Keratinocyte (primary cell): ENCODE measurements at regions not wholly inside any gene's neighbourhood (a gene's known extent, or its start where the extent isn't known, plus 50 kb on each side); places are given as distances from the start of the nearest gene placed in this dataset.

ENCODE experiments used
- DNase-seq: peaks from one replicate; pipeline ENCODE4 v3.0.0-alpha.2; 2011; ENCODE audit warnings: low read depth, missing footprints, low spot score
- FAIRE-seq: peaks from 2 replicates; lab custom pipeline; 2011; peaks lifted over from hg19 to GRCh38; lab: Jason Lieb, UNC
- H2AFZ ChIP-seq: 2 replicates; pipeline ENCODE4 v1.6.0; 2012; ENCODE audit warnings: low read length, control low read depth, inconsistent platforms; ENCODE audit not compliant: control insufficient read depth
- H3K27ac ChIP-seq: 2 replicates; pipeline ENCODE4 v1.5.1; 2011; ENCODE audit warnings: low read length; ENCODE audit not compliant: control insufficient read depth, insufficient read depth
- H3K27me3 ChIP-seq: 3 replicates; pipeline ENCODE4 v1.6.0; 2011; ENCODE audit warnings: low read length; ENCODE audit not compliant: control insufficient read depth, insufficient read depth; ENCODE audit errors: extremely low read depth
- H3K36me3 ChIP-seq, 2 experiments: 2 replicates in 1 of 2; 3 replicates in 1 of 2; pipeline ENCODE4 v1.5.1; 2011; ENCODE audit warnings: low read length in 2 of 2, mild to moderate bottlenecking in 1 of 2; ENCODE audit not compliant: control insufficient read depth in 2 of 2, insufficient read depth in 2 of 2; ENCODE audit errors: extremely low read depth in 1 of 2
- H3K4me1 ChIP-seq: 3 replicates; pipeline ENCODE4 v1.5.1; 2011; ENCODE audit warnings: low read length; ENCODE audit not compliant: control insufficient read depth, insufficient read depth; ENCODE audit errors: extremely low read depth
- H3K4me2 ChIP-seq: 3 replicates; pipeline ENCODE4 v1.6.0; 2011; ENCODE audit warnings: low read depth, low read length; ENCODE audit not compliant: control insufficient read depth, insufficient read depth; ENCODE audit errors: extremely low read depth
- H3K4me3 ChIP-seq, 3 experiments: fragments of 200-600 bp in 1 of 3; sonication (generic) in 1 of 3; 2 replicates in 2 of 3; 3 replicates in 1 of 3; pipeline ENCODE4 v1.5.1; 2011 to 2016; ENCODE audit warnings: low read length in 3 of 3, mild to moderate bottlenecking in 3 of 3, control low read depth in 2 of 3, inconsistent platforms in 1 of 3, low read depth in 1 of 3, mixed read lengths in 1 of 3, mixed run types in 1 of 3, moderate library complexity in 1 of 3; ENCODE audit not compliant: control insufficient read depth in 2 of 3, insufficient read depth in 2 of 3; ENCODE audit errors: extremely low read depth in 1 of 3
- H3K79me2 ChIP-seq: 2 replicates; pipeline ENCODE4 v1.6.0; 2012; ENCODE audit warnings: low read length; ENCODE audit not compliant: control insufficient read depth, insufficient read depth
- H3K9ac ChIP-seq: 3 replicates; pipeline ENCODE4 v1.6.0; 2011; ENCODE audit warnings: low read length; ENCODE audit not compliant: control insufficient read depth, insufficient read depth; ENCODE audit errors: extremely low read depth
- H3K9me1 ChIP-seq: 3 replicates; pipeline ENCODE4 v1.6.0; 2011; ENCODE audit warnings: low read length; ENCODE audit not compliant: control insufficient read depth, insufficient read depth; ENCODE audit errors: extremely low read depth
- H3K9me3 ChIP-seq: 2 replicates; pipeline ENCODE4 v1.5.1; 2012; ENCODE audit warnings: low read depth, low read length; ENCODE audit not compliant: control insufficient read depth
- H4K20me1 ChIP-seq: 3 replicates; pipeline ENCODE4 v1.6.0; 2011; ENCODE audit warnings: low read length; ENCODE audit not compliant: control insufficient read depth, insufficient read depth; ENCODE audit errors: extremely low read depth
- EZH2 ChIP-seq: IDR thresholded peaks from one replicate; pipeline ENCODE4 v1.6.1; 2012; ENCODE audit warnings: inconsistent platforms, mild to moderate bottlenecking, low read length, moderate library complexity
- dilution Hi-C: fragments of 300-500 bp; cut with MboI; formaldehyde crosslinking; loops from one replicate; pipeline ENCODE4 v1.7.0; 2020; ENCODE audit warnings: low sequenced_read_pairs; ENCODE audit not compliant: extremely low pct_ligation_motif_present
- TF ChIP-seq, protein P1 (sequence below), 3 experiments: IDR thresholded peaks in 1 of 3; conservative IDR thresholded peaks in 1 of 3; optimal IDR thresholded peaks in 1 of 3; 2 replicates in 2 of 3; 3 replicates in 1 of 3; pipeline versions ENCODE3 to v1.5.1; 2011; ENCODE audit warnings: low read length in 3 of 3, mild to moderate bottlenecking in 3 of 3, moderate library complexity in 2 of 3, control low read depth in 1 of 3, inconsistent platforms in 1 of 3; ENCODE audit not compliant: insufficient read depth in 2 of 3; ENCODE audit errors: extremely low read depth in 1 of 3

DNA sequence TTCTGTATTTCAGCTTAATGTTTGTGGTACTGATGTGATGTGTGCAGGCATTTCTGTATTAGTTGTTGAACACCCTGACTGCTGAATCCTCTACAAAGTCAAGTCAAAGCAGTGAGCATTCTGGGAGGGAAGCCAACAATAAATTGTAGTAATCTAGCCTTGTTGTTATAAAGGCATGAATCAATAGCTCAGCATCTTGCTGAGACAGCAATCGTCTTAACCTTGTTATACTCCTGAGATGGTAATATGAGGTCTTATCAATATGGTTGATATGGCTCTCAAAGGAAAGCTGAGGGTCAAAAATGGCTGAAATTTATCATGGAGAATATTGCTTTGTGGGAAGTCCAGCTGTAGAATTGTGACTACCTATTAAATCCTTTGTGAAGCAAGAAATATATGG is 299.4 kb downstream of the DNAJB9 start:
- Histone ChIP-seq H3K4me1 (no peaks in the 10 kb centered on the region), H3K9ac (no peak overlapping the region), H3K9me3 (no peaks in the 10 kb centered on the region), H3K27ac (no peak overlapping the region), H2AFZ (no peak overlapping the region), H3K79me2 (no peaks in the 10 kb centered on the region), H3K36me3 (no peaks in the 10 kb centered on the region), H3K9me1 (no peaks in the 10 kb centered on the region), H3K4me2 (no peak overlapping the region), H3K4me3 (no peak overlapping the region), H3K27me3 (no peaks in the 10 kb centered on the region), H4K20me1 (no peaks in the 10 kb centered on the region)
- dilution Hi-C loops: no loop called here
- FAIRE-seq: no peak
- no peak for TF ChIP-seq EZH2
- TF ChIP-seq, protein P1, sequence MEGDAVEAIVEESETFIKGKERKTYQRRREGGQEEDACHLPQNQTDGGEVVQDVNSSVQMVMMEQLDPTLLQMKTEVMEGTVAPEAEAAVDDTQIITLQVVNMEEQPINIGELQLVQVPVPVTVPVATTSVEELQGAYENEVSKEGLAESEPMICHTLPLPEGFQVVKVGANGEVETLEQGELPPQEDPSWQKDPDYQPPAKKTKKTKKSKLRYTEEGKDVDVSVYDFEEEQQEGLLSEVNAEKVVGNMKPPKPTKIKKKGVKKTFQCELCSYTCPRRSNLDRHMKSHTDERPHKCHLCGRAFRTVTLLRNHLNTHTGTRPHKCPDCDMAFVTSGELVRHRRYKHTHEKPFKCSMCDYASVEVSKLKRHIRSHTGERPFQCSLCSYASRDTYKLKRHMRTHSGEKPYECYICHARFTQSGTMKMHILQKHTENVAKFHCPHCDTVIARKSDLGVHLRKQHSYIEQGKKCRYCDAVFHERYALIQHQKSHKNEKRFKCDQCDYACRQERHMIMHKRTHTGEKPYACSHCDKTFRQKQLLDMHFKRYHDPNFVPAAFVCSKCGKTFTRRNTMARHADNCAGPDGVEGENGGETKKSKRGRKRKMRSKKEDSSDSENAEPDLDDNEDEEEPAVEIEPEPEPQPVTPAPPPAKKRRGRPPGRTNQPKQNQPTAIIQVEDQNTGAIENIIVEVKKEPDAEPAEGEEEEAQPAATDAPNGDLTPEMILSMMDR (optimal IDR thresholded peaks at IDR 0.05 in 1 of 3, IDR thresholded peaks at IDR 0.05 in 1 of 3, conservative IDR thresholded peaks at IDR 0.05 in 1 of 3; ENCODE audit: extremely low read depth in 1 of 3, insufficient read depth in 2 of 3, low read length in 3 of 3): no peak
- DNase-seq: no peak

DNA sequence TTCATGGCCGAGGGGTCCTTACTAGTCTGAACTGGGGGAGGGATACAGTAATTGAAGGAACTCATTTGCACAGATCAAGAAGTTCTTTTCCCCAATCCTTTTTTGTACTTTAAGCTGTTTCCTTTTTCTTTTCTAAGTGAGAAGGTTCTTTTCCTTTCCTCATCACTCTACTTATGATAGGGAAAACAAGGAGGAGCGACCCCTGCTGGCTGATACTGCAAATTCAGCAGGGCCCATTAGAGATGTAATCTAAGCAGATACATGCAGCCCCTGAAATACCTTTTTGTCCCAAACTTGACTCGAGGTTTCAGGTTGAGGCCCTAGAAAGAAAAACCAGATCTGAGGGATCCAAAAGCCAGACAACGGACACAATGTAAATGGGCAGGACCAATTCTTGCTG is 305.5 kb downstream of the DNAJB9 start:
- no peaks in the 10 kb centered on the region for H3K9me1 ChIP-seq
- no peak for FAIRE-seq

More for the DNA sequence above, 305.5 kb downstream of the DNAJB9 start:
- Histone ChIP-seq H2AFZ (no peak overlapping the region), H3K27me3 (no peaks in the 10 kb centered on the region), H4K20me1 (no peaks in the 10 kb centered on the region), H3K4me1 (no peaks in the 10 kb centered on the region), H3K36me3 (no peaks in the 10 kb centered on the region), H3K4me3 (no peak overlapping the region), H3K79me2 (no peaks in the 10 kb centered on the region), H3K9ac (no peak overlapping the region), H3K4me2 (no peak overlapping the region), H3K27ac (no peak overlapping the region), H3K9me3 (no peaks in the 10 kb centered on the region)
- DNase-seq: no peak
- TF ChIP-seq, protein P1 (optimal IDR thresholded peaks at IDR 0.05 in 1 of 3, IDR thresholded peaks at IDR 0.05 in 1 of 3, conservative IDR thresholded peaks at IDR 0.05 in 1 of 3; ENCODE audit: extremely low read depth in 1 of 3, insufficient read depth in 2 of 3, low read length in 3 of 3): peak in 1 of 3 experiments; percentile 29
- no peak for TF ChIP-seq EZH2
- dilution Hi-C loops: no loop called here
